Adipose tissue (tissue), 3 donors: ENCODE measurements at regions not wholly inside any gene's neighbourhood (a gene's known extent, or its start where the extent isn't known, plus 50 kb on each side); places are given as distances from the start of the nearest gene placed in this dataset.

Experiments
- H3K27ac ChIP-seq: one replicate; pipeline ENCODE4 v1.5.1; 2013; ENCODE audit warnings: low read depth, low read length
- WGBS, 3 donors: extraction: QIAGEN DNeasy Blood & Tissue Kit; methylation state at CpG; one replicate each; pipeline ENCODE4 v1.1.7; 2013; 5-methylcytosine and 5-hydroxymethylcytosine counted together
- donor health status: healthy with polysubstance abuse.
- donor health status: Bipolar disorder and iron deficiency.
- donor health status: healthy.

GRCh38 chr11:95566211-95566610 lies 223.4 kb downstream of the FAM76B start:
- WGBS, 3 donors: 27 to 32% (median 29%) methylated on average over 1 of the region's 1 CpG

GRCh38 chr11:95565724-95566141 lies 223.8 kb downstream of the FAM76B start:
- no peak overlapping the region for H3K27ac ChIP-seq
- WGBS, 3 donors: 72 to 90% (median 77%) methylated on average over 1 of the region's 1 CpG

More at GRCh38 chr11:95566211-95566610, 223.4 kb downstream of the FAM76B start:
- no peak overlapping the region for H3K27ac ChIP-seq

GRCh38 chr11:95563859-95564258 lies 225.7 kb downstream of the FAM76B start:
- H3K27ac ChIP-seq: no peak overlapping the region
- 27 to 37% (median 32%) methylated on average over 2 of the region's 2 CpGs for WGBS, 3 donors

DNA sequence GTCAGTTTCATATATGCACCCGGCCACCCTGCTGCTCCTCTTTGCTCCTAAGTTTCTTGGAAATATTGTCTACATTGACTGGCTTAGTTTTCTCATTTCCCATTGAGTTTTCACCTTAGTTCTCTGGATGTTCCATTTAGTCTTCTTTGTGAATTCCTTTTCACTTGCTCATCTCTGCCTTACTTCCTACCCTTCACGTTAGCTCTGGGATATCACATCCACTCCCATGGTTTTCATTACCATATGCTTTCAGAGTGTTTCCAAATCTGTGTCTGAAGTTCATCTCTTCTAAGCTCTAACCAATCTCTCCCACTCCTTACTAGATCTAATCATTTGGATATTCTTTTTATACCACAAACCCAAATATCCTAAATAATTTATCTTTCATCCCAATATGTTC lies 226.4 kb downstream of the FAM76B start:
- H3K27ac ChIP-seq: no peak overlapping the region
- 69 to 79% (median 76%) methylated on average over 2 of the region's 2 CpGs for WGBS, 3 donors

DNA sequence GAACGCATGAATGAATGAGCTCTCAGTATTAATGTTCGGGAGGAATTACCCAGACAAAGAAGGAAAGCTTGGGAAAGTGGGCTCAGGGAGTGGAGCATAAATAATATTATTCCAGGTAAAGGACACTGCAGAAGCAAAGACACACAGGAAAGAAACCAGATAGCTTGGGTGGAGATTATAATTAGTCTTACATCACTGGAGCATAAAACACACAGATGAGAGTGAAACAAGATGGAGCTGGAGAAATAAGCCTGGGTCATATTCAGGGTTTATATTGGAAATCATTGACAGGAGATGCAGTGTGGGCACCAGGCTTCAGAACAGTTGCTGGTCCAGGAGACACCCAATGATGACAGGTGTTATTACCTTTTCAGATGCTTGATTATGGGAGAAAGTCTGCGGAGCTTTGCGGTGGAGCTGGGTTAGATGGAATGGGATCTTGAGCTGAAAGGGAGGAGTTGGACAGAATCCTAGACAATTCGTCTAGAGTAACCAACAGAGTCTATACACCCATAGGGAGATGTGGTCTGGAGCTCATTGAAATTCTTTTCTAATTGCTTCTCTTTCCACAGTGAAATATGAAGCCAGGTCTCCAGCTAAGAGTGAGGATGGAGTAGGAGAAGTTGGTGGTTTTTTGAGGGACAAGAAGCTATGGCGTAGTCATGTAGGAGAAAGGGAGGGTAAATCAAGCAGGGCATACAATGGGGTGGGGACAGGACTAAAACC lies 227.2 kb downstream of the FAM76B start:
- no peak overlapping the region for H3K27ac ChIP-seq
- WGBS, 3 donors: 86 to 93% (median 90%) methylated on average over 6 of the region's 6 CpGs

DNA sequence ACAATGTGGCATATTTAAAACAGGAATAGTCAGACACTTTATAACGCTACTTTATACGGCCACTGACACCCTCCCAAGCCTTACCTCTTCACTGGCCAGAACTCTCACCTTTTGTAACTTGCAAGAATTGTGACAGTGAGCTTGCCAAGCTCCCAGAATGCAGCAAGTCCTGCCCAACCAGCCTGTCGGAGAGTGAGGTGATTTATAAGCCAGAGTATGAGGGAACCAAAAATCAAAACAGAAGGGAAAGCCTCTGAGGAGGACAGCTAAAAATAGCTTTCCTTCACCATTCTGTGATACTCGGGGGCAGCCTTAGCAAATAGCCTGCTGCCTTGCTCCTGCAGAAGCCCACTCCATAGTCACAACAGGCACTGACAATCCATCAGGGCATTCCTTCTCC lies 229.7 kb downstream of the FAM76B start:
- H3K27ac ChIP-seq: no peak overlapping the region
- 34 to 69% (median 69%) methylated on average over 4 of the region's 4 CpGs for WGBS, 3 donors

- 47 to 84% (median 63%) methylated on average over 1 of the region's 1 CpG for WGBS, 3 donors
- no peak overlapping the region for H3K27ac ChIP-seq
Measured at GRCh38 chr11:95557376-95557775, 232.2 kb downstream of the FAM76B start.

DNA sequence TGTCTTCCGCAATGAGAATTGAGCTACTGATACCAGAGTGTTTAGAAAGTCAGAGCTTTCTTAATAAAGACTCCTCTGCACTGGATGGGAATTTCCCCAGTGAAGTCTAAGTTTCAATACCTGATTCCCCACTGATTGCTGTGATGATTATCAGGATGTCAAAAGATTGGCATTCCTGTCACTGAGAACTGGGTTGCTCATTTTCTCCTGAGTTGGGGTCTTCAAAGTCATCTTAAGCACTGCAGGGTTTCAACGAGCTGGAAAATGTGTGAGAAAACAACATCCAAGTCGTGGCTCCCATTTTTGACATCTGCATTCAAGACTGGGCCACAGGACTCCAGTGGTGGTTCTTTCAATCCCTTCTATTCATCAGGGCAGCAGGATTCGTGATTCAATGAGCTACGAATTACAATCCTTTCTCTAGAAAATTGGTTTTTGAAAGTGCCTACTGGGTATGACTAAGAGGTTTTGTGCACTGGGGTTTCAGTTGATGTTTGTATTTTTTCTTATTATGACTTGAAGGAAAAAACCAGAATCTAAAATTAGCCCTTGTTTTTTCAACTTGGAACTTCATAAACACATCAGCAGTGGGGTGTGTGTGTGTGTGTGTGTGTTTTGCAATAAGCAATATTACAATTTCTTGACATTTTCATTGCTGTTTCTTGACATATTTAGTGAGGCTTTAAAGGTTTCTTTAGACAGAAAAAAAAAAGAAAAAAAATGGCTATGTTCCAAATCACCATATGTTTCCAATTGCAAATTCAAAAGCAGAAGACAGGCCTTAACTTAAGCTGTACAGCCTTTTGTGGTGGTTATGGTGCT lies 233.0 kb downstream of the FAM76B start:
- 69 to 74% (median 70%) methylated on average over 5 of the region's 5 CpGs for WGBS, 3 donors
- no peak overlapping the region for H3K27ac ChIP-seq

DNA sequence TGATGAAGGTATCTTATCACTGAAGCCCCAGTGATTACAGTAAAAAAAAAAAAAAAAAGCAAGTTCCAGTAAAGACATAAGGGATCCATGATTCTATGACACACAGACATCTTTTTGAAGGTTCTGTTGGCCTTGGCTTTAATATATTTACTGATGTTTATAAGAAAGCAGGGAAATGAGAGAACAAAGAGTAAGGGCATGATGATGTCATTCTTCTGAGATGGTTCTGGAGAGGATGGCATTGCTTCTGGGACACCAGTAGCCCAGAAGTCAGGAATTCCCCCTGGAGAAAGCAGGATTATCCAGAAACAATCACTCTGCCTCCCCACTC lies 233.6 kb downstream of the FAM76B start:
- H3K27ac ChIP-seq: no peak overlapping the region

DNA sequence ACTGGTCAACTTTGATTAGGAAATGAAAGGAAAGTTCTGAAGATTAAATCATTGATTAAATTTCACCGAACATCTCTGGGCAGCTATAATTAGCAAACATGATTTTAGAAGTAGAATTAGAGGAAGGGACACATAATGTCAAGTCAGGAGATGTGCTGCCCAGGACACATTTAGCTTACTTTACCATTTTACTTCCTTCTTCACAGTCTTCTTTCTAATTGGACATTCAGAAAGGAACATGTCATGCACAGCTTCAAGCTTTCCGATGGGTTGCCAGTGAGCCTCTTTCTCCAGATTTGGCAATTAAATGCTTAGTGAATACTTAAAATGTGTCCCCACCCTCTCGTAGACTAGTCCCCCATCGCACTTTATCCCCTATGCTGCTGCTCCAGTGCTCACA lies 234.7 kb downstream of the FAM76B start:
- WGBS, 3 donors: 68 to 80% (median 68%) methylated on average over 4 of the region's 4 CpGs
- no peak overlapping the region for H3K27ac ChIP-seq

- WGBS, 3 donors: 89 to 98% (median 96%) methylated on average over 2 of the region's 2 CpGs
- H3K27ac ChIP-seq: no peak overlapping the region
Measured at GRCh38 chr11:95549301-95549700, 240.3 kb downstream of the FAM76B start.

DNA sequence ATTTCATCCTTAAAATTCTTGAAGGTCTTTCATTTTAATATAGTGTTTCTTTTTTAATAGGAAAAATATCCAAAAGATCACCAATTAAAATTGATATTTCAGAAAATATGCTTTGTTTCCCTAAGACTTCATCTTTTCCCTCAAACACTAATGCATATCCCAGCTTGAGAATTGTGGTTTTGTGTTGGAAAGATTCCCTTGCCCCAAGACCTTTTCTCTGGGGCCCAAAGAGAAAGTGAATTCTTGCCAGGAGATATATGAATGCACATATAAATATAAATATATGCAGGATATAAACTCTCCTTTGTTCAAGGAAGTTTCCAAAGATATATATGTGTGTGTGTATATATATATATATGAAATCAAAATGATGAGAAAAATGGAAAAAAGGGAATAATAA lies 241.2 kb downstream of the FAM76B start:
- H3K27ac ChIP-seq: no peak overlapping the region

DNA sequence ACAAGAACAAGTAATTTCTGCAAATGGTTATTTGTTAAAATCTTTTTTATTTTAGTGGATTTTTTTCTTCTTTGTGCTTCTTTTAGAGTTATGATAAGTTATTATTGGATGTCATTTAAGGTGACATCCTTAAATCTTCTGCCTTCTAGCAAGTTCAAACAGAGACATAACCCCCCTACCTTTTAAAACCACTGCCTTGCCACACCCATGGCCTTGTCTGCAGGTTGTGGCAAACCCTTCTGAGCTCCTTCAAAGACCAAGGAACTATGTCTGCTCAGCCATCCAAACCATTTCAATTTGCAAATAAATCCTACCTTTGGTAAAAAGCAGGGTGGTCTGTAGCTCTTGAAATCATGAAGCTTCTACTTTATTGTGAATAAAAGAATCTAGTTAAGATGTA lies 241.6 kb downstream of the FAM76B start:
- H3K27ac ChIP-seq: no peak overlapping the region

- WGBS, 3 donors: 69 to 76% (median 69%) methylated on average over 2 of the region's 2 CpGs
- no peak overlapping the region for H3K27ac ChIP-seq
Measured at GRCh38 chr11:95547186-95547585, 242.4 kb downstream of the FAM76B start.

DNA sequence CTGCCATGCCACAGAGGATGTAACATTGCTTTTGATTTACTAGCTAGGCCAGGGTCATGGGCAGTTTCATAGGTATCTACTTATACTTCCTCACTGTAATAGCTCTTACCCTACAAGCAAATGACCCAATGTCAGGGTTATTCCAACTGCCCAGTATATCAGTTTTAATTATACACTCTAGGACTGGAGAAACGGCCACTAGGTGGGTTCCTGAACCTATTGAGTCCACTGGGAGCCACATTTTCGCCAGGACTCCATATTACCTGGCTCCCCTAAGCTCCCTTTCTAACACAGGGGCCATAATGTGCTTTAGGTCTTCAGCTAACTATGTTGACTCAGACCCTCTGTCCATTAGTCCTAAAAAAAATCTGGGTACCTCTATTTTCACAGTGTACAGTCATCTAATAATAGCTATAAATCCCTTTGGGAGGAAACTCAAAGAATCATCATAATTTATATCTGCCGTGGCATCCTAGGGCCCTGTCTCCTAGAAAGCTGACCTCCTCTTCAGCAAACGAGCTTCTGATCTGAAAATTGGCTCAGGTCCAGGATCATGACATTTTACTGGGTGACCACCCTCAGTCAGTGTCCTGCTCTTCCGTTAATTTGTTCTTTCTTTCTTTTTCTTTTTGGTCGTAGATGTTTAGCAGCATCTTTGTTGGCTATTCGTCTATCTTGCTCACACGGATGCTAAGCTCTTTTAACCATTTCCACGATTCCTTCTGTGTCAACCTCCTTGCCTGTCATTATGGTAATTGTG lies 244.3 kb downstream of the FAM76B start:
- WGBS, 3 donors: 71 to 75% (median 72%) methylated on average over 9 of the region's 9 CpGs
- H3K27ac ChIP-seq: no peak overlapping the region

GRCh38 chr11:95544095-95544856 lies 245.3 kb downstream of the FAM76B start:
- WGBS, 3 donors: 80 to 96% (median 94%) methylated on average over 3 of the region's 3 CpGs
- no peak overlapping the region for H3K27ac ChIP-seq

GRCh38 chr11:95542868-95543551 lies 246.6 kb downstream of the FAM76B start:
- H3K27ac ChIP-seq: no peak overlapping the region
- 89 to 98% (median 95%) methylated on average over 2 of the region's 2 CpGs for WGBS, 3 donors

GRCh38 chr11:95541715-95542114 lies 247.9 kb downstream of the FAM76B start:
- 88 to 94% (median 90%) methylated on average over 4 of the region's 4 CpGs for WGBS, 3 donors
- no peak overlapping the region for H3K27ac ChIP-seq
